ENCODE measurements at regions not wholly inside any gene's neighbourhood (a gene's known extent, or its start where the extent isn't known, plus 50 kb on each side); places are given as distances from the start of the nearest gene placed in this dataset.
"Not testable (repeated sequence)": the region's sequence is repeated elsewhere in the genome, so short reads cannot be mapped to it uniquely, and the experiment has no call there.

GRCh38 chrX:53768451-53768850, 81.9 kb upstream of the HUWE1 start:
- in situ Hi-C loops (cut with MboI; ENCODE audit: low sequenced_read_pairs, unreplicated experiment) = no loop called here
- DNase-seq (ENCODE audit: low spot score) = no peak
- TF ChIP-seq CTCF (IDR thresholded peaks at IDR 0.05; ENCODE audit: borderline replicate concordance, control extremely low read depth, extremely low read depth, insufficient read depth, missing control alignments) = no peak

DNA sequence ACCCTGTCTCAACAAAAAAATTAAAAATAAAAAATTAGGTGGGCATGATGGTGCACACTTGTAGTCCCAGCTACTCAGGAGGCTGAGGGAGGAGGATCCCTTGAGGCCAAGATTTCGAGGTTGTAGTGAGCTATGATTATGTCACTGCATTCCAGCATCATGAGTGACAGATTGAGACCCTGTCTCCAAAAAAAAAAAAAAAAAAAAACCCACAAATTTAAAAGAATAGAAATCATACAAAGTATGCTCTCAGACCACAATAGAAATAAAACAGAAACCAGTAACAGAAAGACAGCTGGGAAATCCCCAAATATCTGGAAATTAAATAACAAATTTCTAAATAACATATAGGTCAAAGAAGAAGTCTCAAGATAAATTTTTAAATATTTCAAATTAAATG, 81.0 kb upstream of the HUWE1 start:
- no peak for TF ChIP-seq CTCF (IDR thresholded peaks at IDR 0.05; ENCODE audit: borderline replicate concordance, control extremely low read depth, extremely low read depth, insufficient read depth, missing control alignments)

GRCh38 chrX:53757181-53757580, 70.7 kb upstream of the HUWE1 start:
- DNase-seq (ENCODE audit: low spot score) = not testable (repeated sequence)

More for the DNA sequence above, 81.0 kb upstream of the HUWE1 start:
- in situ Hi-C loops (cut with MboI; ENCODE audit: low sequenced_read_pairs, unreplicated experiment) = no loop called here
- no peak for DNase-seq (ENCODE audit: low spot score)

GRCh38 chrX:53746718-53747117, 60.2 kb upstream of the HUWE1 start:
- TF ChIP-seq CTCF (IDR thresholded peaks at IDR 0.05; ENCODE audit: borderline replicate concordance, control extremely low read depth, extremely low read depth, insufficient read depth, missing control alignments) = no peak
- DNase-seq (ENCODE audit: low spot score) = no peak
- in situ Hi-C loops (cut with MboI; ENCODE audit: low sequenced_read_pairs, unreplicated experiment) = no loop called here

More at GRCh38 chrX:53757181-53757580, 70.7 kb upstream of the HUWE1 start:
- in situ Hi-C loops (cut with MboI; ENCODE audit: low sequenced_read_pairs, unreplicated experiment) = not testable (repeated sequence)

GRCh38 chrX:53743244-53743643, 56.7 kb upstream of the HUWE1 start:
- TF ChIP-seq CTCF (IDR thresholded peaks at IDR 0.05; ENCODE audit: borderline replicate concordance, control extremely low read depth, extremely low read depth, insufficient read depth, missing control alignments) = no peak
- no peak for DNase-seq (ENCODE audit: low spot score)
- in situ Hi-C loops (cut with MboI; ENCODE audit: low sequenced_read_pairs, unreplicated experiment) = no loop called here

- TF ChIP-seq CTCF (IDR thresholded peaks at IDR 0.05; ENCODE audit: borderline replicate concordance, control extremely low read depth, extremely low read depth, insufficient read depth, missing control alignments) = no peak
- no peak for DNase-seq (ENCODE audit: low spot score)
- in situ Hi-C loops (cut with MboI; ENCODE audit: low sequenced_read_pairs, unreplicated experiment) = no loop called here
These were observed 51.9 kb upstream of the HUWE1 start for GRCh38 chrX:53738370-53738906.
